ENCODE measurements at regions not wholly inside any gene's neighbourhood (a gene's known extent, or its start where the extent isn't known, plus 50 kb on each side); places are given as distances from the start of the nearest gene placed in this dataset.
A peak's percentile ranks its signal among the peaks of the same experiment; 100 is the strongest.

DNA sequence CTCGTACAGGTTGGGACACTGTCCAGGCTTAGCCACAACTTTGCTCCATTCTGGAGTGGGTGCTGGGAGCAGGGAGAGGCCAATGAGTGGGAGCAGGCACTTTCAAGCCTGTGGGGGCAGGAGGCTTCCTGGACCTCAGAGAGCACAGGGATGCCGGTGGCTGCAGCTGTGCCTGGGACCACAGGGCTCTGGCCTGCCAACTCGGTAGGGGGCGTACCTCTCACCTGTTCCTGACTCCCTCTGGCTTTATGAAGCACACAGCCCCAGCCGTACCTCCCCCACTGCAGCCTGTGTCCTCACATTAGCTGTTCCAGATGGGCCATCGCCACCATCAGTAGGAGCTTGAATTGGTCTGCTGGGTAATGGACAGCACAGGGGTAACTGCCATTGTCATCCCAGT lies 278.7 kb upstream of the KLHL1 start:
- no peak for DNase-seq (ENCODE audit: low spot score)

DNA sequence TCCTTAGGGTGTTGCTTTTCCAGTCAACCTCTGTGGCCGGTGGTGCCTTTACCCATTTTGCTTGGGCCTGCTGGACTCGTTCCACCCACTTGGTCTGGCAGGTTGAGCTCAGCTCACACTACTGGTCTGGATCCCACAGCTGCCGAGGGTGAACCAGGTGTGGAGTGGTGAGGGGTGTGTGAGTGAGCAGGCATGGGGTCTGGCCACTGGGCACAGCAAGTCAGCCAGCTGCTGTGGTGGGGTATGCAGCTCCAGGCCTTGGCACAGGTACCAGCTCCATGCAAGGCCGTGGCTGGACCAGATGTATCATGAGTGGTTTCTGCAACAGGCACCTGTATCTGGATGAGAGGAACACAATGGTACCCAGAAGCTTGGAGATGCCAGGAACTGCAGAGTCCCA lies 277.6 kb upstream of the KLHL1 start:
- no peak for DNase-seq (ENCODE audit: low spot score)

GRCh38 chr13:70384156-70384555 lies 275.9 kb upstream of the KLHL1 start:
- DNase-seq (ENCODE audit: low spot score) = no peak

GRCh38 chr13:70380809-70381208 lies 272.6 kb upstream of the KLHL1 start:
- no peak for DNase-seq (ENCODE audit: low spot score)

- no peak for DNase-seq (ENCODE audit: low spot score)
Observed at GRCh38 chr13:70375718-70376117, 267.5 kb upstream of the KLHL1 start.

DNA sequence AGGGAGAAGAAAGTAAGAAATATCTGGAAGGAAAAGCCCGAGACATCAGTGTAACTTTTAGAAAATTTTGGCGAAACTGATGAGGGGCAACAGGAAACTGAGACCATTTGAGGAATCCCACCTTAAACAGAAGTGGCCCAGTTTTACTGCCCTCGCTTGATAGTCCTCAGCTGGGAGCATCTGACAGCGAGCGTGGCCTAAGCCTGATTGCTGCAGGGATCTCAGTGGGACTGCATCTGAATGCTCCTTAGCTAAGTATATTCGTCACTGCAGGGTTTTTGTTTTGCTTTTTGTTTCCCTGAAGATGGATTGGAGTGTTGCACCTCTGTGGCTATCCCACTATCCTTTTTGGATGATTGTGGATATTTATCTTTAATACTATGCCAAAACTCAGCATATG lies 262.7 kb upstream of the KLHL1 start:
- DNase-seq (ENCODE audit: low spot score) = no peak

GRCh38 chr13:70366720-70367119 lies 258.5 kb upstream of the KLHL1 start:
- no peak for DNase-seq (ENCODE audit: low spot score)

DNA sequence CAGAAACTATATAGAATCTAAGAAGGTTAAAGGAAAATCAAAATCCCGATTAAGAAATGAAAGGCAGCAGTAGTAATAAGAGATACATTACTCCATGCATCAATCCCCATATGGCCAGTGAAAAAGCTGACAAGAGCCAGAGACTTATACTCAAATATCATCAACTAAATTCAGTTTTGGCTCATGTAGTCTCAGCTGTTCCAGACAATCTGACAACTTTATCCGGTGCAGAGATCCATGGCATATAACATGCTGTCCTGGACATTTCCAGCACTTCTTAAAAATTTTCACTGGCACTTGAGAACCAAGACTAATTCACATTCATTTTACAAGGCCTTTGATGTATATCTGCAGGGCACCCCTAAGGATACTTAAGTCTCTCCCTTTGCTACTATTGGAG lies 255.7 kb upstream of the KLHL1 start:
- no peak for DNase-seq (ENCODE audit: low spot score)

- DNase-seq (ENCODE audit: low spot score) = no peak
Observed at GRCh38 chr13:70362820-70363570, 254.7 kb upstream of the KLHL1 start.

- no peak for DNase-seq (ENCODE audit: low spot score)
Observed at GRCh38 chr13:70357031-70357430, 248.8 kb upstream of the KLHL1 start.

DNA sequence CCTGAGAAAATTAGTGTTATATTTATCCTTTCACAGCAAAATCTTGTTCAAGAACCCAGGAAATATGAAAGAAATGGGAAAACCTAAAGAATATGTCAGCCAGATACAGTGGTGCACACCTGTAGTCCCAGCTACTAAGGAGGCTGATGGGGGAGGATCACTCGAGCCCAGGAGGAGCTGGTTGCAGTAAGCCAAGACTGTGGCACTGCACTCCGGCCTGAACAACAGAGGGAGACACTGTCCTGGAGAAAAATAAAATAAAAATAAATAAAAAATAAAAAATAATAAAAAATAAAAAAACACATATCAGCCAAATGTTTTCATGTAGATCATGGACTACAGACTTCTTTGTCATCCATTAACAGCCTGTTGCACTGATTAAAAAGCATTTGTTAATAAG lies 244.8 kb upstream of the KLHL1 start:
- no peak for DNase-seq (ENCODE audit: low spot score)

DNA sequence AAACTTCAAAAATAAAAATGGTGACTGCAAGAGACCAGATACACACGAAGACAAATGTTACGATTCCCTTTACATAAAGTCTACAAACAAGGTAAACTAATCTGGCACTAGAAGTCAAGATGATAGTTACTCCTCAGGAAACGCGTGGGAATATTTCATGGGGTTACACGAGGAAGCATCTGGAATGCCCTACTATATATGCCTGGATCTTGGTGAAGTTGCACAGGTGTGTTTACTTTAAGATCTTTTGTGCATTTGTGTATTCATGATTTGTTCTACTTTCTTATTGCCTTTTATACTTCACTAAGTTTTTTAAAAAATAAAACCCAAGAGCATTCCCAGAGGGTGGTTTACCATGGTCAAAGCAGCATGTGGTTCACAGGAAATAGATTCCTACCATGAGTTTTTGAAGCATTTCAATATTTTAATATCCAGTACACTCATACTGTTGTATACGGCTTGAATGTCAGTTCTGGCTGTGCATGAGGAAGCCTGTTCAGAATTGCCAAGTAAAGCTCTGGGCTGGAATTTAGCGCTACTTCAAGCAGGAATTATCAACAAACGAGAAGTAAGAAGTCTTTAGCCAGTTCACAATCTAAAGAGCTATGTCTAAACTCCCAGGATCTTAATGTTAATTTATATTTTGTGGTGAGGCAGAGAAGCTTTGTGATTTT lies 239.8 kb upstream of the KLHL1 start:
- DNase-seq (ENCODE audit: low spot score) = no peak

GRCh38 chr13:70339738-70340137 lies 231.5 kb upstream of the KLHL1 start:
- peak; percentile 15 for DNase-seq (ENCODE audit: low spot score)

- no peak for DNase-seq (ENCODE audit: low spot score)
Observed at GRCh38 chr13:70338609-70339008, 230.4 kb upstream of the KLHL1 start.

DNA sequence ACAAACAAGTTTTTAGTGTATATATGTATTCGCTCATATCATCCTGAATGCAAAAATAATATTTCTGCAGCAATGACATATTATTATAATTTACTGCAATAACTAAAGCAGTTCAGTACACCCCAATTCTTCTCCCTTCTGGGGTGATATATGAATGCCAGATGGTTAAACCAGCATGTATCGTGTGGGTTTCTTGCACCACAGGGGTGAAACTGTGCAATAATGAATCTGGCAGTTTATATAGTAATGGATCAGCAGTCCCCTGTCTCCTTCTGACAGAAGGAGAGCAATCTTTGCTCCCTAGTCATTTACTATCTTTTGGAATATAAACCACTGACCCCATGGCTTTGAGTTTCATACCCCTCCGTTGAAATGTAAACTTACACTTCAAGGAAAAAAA lies 228.6 kb upstream of the KLHL1 start:
- no peak for DNase-seq (ENCODE audit: low spot score)

DNA sequence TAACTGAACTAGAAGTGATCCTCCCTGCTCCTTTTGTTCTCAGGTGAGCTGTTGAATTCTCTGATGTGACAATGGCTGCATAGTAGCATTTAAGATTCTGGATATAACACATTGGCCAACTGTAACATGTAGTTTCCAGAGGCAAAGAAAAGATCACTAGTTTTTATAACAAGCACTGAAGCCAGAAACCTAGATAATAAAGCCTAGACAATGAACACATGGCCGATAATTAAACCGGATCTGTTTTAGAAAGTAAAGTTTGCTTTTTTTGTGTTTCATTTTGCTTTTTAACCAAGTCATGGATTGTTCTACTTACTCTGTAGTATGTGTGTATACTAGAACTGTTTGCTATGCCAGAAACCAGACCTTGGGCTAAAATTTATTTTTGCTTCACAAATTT lies 225.5 kb upstream of the KLHL1 start:
- DNase-seq (ENCODE audit: low spot score) = no peak

DNA sequence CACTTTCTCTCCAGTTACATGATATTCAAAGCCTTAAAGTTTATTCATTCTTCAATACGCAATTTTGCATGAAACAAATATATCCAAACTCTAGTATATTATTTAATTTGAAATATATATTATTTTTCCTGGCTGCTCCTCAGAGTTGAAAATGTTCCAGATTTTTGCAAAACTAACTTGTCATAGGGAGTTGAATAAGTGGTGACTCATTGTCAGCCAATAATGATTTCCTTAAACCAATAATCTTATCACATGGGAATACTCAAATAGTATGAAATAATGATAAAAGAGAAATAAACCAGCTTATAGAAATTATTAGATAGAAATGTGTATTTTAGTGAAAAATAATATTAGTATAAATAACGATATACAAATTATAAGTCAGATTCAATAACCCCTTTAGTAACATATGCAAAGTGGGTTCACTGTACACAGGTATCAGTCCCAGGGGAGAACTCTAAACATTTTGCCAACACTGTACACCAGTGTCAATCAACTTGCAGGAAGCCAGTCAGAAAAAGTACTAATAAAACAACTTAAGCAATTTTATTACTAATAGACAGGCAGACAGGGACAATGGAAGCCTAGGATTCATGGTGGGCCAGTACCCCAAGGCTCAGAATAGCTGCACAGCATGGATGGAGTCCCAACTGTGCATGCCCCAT lies 222.6 kb upstream of the KLHL1 start:
- DNase-seq (ENCODE audit: low spot score) = no peak

DNA sequence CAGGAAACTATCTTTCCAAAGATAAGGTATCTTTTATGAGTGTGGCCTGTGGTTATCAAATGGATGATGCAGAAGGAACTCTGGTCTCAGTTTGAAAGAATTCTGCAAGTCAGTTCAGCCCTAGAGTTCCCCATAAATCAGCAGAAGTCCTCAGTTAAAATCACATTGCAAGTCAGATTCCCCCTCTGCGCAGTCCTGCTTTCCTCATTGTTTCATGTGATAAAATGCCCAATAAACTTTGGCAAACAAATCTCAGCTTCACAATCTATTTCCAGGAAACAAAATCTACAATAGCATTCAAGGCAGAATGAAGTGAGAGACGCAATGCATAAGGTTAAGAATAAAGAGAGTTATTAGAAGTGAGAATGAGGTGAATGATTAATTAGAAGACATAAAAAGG lies 216.3 kb upstream of the KLHL1 start:
- no peak for DNase-seq (ENCODE audit: low spot score)

GRCh38 chr13:70311191-70311590 lies 202.9 kb upstream of the KLHL1 start:
- no peak for DNase-seq (ENCODE audit: low spot score)

GRCh38 chr13:70310396-70311119 lies 202.3 kb upstream of the KLHL1 start:
- DNase-seq (ENCODE audit: low spot score) = peak; percentile 77

- DNase-seq (ENCODE audit: low spot score) = no peak
Observed at GRCh38 chr13:70297189-70297616, 189.0 kb upstream of the KLHL1 start.

GRCh38 chr13:70284371-70284770 lies 176.1 kb upstream of the KLHL1 start:
- DNase-seq (ENCODE audit: low spot score) = no peak

DNA sequence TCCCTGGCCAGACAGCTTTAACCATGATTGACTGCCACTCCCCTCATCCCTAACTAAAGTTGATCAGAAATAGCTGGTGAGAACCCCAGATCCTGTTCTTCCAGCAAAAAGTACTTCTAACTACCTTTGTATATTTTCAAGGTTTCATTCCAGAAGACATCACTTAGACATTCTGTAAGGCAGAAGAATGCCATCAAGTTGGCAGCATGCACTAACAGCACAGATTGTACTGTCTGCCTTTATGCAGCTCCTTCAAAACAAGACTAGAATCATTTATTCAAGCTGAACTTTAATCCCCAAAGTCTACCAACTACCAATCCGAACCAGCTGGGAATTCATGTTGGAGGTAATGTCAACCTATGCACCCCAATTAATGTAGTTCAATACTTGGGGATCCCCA lies 167.6 kb upstream of the KLHL1 start:
- DNase-seq (ENCODE audit: low spot score) = no peak

Measured in RKO (cell line).